ENCODE measurements at regions not wholly inside any gene's neighbourhood (a gene's known extent, or its start where the extent isn't known, plus 50 kb on each side); places are given as distances from the start of the nearest gene placed in this dataset.
"Not testable (repeated sequence)": the region's sequence is repeated elsewhere in the genome, so short reads cannot be mapped to it uniquely, and the experiment has no call there.

DNA sequence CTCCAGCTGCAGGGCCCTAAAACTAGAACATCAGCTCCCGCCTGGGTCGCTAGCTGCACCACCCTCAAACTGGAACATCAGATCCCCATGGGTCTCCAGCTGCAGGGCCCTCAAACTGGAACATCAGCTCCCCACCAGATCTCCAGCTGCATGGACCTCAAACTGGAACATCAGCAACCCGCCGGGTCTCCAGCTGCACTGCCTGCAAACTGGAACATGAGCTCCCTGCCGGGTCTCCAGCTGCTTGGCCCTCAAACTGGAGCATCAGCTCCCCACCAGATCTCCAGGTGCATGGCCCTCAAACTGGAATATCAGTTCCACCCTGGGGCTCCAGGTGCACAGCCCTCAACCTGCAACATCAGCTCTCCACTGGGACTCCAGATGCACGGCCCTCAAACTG is 82.7 kb downstream of the TFRC start:
- not testable (repeated sequence) for H3K36me3 ChIP-seq; H3K27ac ChIP-seq; DNase-seq; H3K4me1 ChIP-seq; H3K9me3 ChIP-seq (replicated peaks); H3K27me3 ChIP-seq; H3K4me3 ChIP-seq

DNA sequence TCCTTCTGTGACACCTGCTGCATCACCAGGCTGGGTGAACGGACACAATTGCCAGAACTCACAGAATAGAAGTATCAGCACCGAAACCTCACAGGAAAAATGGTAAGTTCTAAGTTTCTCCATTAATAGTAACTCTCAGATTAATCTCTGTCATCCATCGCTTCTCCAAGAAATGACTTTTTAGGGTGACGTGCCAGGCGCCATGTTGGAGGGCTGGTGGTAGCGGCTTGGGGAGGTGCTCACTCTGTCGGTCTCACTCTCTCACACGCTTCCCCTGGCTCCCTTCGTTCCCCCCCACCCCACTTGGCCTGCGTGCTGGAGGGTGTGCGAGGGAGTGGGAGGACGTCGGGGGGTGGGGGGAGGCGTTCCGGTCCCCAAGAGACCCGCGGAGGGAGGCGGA is 85.6 kb downstream of the TFRC start:
- not testable (repeated sequence) for H3K36me3 ChIP-seq; H3K4me1 ChIP-seq; H3K27me3 ChIP-seq; H3K4me3 ChIP-seq; DNase-seq; H3K9me3 ChIP-seq (replicated peaks); H3K27ac ChIP-seq

- not testable (repeated sequence) for H3K36me3 ChIP-seq; H3K9me3 ChIP-seq (replicated peaks); H3K27me3 ChIP-seq; H3K4me1 ChIP-seq; H3K27ac ChIP-seq; H3K4me3 ChIP-seq
- DNase-seq: peak; percentile 44 to 45
Observed at GRCh38 chr3:195994343-195994742, 86.0 kb upstream of the TNK2 start.

DNA sequence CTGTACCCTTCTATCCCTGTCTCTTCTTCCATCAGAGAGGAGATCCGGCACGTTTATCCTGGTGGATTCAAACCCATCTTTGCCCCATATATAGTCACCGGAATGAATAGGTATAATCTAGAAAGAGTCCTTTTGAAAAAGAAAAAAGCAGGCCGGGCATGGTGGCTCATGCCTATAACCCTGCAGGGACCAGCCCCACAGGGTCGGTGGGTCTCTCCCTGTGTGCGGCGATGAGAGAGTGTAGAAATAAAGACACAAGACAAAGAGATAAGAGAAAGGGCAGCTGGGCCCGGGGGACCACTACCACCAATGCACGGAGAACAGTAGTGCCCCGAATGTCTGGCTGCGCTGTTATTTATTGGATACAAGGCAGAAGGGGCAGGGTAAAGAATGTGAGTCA is 85.3 kb upstream of the TNK2 start:
- H3K27ac ChIP-seq; DNase-seq; H3K27me3 ChIP-seq; H3K4me1 ChIP-seq; H3K4me3 ChIP-seq; H3K9me3 ChIP-seq (replicated peaks); H3K36me3 ChIP-seq: not testable (repeated sequence)

DNA sequence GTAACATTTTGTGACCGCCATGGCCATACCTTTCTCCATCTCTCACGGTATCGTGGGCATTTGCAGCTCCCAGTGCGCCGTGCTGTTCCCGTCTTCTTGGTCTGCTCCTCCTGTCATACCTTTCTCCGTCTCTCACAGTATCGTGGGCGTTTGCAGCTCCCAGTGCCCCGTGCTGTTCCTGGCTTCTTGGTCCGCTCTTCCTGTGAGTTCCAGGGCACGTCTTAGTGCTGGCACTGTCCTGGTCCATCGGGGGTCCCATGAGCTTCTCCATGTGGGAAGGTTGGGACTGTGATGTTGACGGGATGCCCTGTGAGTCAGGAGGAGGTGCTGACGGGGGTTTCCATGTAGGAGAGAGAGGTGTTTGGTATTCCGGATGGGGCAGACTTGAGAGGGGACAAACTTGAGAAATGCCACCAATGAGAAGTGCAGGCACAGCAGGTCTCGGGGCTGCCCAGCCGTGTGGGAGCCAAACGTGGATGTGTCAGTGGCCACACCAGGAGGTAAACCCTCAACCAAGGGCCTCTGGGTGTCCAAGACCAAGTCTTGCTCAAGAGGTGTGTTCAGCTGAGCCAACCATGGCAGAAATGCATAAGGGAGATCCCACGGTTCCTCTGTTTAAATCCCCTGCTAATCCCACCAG is 84.7 kb upstream of the TNK2 start:
- not testable (repeated sequence) for H3K27me3 ChIP-seq; H3K4me1 ChIP-seq; H3K27ac ChIP-seq; DNase-seq; H3K9me3 ChIP-seq (replicated peaks); H3K4me3 ChIP-seq; H3K36me3 ChIP-seq

DNA sequence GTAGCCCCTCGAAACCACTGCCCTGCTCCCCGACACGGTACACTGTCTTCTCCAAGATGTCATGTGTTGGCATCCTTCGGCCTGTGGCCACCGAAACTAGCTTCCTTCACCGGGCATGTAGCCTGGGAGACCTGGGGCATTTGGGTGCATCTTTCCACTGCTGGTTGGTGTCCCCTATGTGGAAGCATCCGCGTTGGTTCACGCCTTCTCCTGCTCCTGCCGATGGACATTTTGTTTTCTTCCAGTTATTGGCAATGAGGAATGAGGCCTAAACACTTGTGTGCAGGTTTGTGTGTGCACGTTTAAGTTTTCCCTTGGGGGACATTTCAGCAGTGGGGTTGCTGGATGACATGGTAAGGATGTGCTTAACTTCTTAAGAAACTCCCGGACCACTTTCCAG is 83.6 kb upstream of the TNK2 start:
- not testable (repeated sequence) for H3K27me3 ChIP-seq, DNase-seq, H3K4me1 ChIP-seq

GRCh38 chr3:195991243-195991642 is 82.9 kb upstream of the TNK2 start:
- not testable (repeated sequence) for H3K27ac ChIP-seq; H3K9me3 ChIP-seq (replicated peaks); H3K4me1 ChIP-seq; H3K4me3 ChIP-seq; H3K36me3 ChIP-seq; H3K27me3 ChIP-seq; DNase-seq

More for the DNA sequence above, 83.6 kb upstream of the TNK2 start:
- H3K27ac ChIP-seq; H3K9me3 ChIP-seq (replicated peaks); H3K4me3 ChIP-seq; H3K36me3 ChIP-seq: not testable (repeated sequence)

- not testable (repeated sequence) for H3K27me3 ChIP-seq; DNase-seq; H3K36me3 ChIP-seq; H3K4me1 ChIP-seq; H3K9me3 ChIP-seq (replicated peaks)
- Histone ChIP-seq H3K4me3 (peak overlapping the region; percentile 77), H3K27ac (peak overlapping the region; percentile 24; the same call in 1 of the 2 replicates)
Observed at GRCh38 chr3:195990841-195991174, 82.5 kb upstream of the TNK2 start.

DNA sequence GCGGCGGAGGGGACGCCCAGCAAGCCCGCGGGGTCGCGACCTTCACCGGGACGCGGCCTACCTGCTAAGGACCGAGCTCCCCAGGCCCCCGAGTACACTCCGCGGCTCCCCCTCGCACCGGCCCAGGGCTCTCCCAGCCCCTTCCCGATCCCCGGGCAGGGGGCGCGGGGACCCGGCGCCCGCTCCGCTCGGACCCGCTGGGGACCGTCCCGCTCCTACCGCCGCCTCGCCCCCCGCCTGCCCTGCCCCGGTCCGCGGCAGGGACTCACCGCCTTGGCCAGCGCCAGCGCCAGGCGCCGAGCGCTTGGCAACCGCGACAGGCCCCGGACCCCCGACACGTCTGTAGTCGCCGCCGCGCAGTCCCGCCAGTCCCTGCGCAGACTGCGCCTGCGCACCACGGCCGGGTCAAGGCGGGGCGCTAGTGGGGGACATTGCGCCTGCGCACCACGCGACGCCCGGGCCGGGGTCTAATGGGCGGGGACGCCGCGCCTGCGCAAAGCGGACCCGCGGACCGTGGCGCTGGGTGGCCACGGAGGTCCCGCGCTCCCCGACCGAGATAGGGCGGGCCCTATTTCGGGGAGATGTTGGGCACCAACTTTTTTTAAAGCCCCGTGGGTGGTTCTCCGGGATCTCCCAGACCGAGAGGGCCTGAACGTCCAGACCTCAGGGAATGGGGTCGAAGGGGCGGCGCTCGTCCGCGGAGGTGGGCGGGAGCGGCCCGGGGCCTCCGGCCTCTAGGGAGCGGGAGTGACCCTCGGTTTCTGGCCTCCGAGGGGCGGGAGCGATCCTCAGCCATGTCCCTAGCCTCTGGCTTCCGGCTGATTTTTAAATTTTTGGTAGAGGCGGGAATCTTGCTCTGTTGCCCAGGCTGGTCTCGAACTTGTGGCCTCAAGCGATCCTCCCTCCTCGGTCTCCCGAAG is 81.8 kb upstream of the TNK2 start:
- Histone ChIP-seq H3K27ac (peak overlapping the region; percentile 24; the same call in 1 of the 2 replicates), H3K4me3 (peak overlapping the region; percentile 77)
- H3K9me3 ChIP-seq (replicated peaks); H3K36me3 ChIP-seq; H3K4me1 ChIP-seq; H3K27me3 ChIP-seq: not testable (repeated sequence)
- peak; percentile 90 for DNase-seq

DNA sequence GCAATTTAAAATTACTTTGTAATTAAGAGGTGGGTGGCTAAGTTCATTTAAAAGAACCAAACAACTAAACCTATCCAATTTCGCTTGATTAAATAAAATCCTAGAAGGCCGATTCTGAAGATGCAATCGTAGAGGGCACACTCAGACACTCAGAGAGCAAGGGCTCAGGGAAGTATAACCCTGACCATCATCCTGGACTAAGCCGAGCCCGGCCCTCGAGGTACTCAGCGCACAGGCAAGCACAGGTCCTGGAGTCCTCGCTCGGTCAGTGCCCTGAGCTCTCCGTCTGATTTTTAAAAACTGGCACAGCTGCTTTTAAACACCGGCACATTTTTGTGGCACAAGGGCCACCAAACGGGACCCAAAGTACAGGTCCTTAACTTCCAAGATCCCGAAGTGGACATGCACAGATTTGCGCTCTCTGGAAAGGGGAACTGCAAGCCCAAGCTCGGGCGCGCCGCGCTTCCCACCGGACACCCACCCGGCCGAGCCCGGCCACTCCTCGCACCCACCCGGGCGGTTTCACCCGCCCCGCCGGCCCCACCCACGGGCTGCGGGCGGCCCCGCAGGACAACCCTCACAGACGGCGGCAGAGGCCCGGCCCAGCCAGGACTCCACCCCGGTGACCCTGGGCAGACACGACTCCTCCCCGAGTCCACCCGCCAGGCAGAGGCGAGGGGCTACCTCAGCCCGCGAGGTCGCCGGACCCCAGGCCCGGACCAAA is 81.0 kb upstream of the TNK2 start:
- H3K36me3 ChIP-seq; H3K9me3 ChIP-seq (replicated peaks); H3K27ac ChIP-seq; H3K27me3 ChIP-seq; H3K4me1 ChIP-seq: not testable (repeated sequence)
- peak; percentile 22 to 34 for DNase-seq
- H3K4me3 ChIP-seq: peak overlapping the region; percentile 77

GRCh38 chr3:195988764-195989163 is 80.4 kb upstream of the TNK2 start:
- H3K27ac ChIP-seq; H3K4me3 ChIP-seq; H3K4me1 ChIP-seq; H3K9me3 ChIP-seq (replicated peaks); H3K36me3 ChIP-seq; H3K27me3 ChIP-seq; DNase-seq: not testable (repeated sequence)

- not testable (repeated sequence) for DNase-seq; H3K36me3 ChIP-seq; H3K4me3 ChIP-seq; H3K4me1 ChIP-seq; H3K27ac ChIP-seq; H3K27me3 ChIP-seq; H3K9me3 ChIP-seq (replicated peaks)
Observed at GRCh38 chr3:195987001-195987400, 78.7 kb upstream of the TNK2 start.

DNA sequence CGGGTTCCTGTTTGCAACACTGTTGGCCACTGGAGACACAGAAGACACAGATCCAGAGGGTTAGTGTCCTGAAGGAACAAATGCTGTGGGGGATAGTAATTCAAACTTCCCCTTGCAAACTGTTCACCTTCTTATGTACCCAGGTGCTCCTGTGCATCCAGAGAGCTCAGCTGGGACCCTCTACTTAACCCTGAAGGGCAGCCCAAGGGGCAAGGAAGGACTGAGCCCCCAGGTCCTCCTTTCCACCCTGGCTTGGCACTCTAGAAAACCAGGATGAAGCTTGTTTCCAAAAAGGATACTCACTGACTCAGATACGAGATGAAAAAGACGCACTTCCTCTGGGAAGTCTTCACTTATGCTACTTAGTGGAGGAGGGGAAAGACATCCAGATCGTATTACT is 78.2 kb upstream of the TNK2 start:
- not testable (repeated sequence) for DNase-seq, H3K27ac ChIP-seq

DNA sequence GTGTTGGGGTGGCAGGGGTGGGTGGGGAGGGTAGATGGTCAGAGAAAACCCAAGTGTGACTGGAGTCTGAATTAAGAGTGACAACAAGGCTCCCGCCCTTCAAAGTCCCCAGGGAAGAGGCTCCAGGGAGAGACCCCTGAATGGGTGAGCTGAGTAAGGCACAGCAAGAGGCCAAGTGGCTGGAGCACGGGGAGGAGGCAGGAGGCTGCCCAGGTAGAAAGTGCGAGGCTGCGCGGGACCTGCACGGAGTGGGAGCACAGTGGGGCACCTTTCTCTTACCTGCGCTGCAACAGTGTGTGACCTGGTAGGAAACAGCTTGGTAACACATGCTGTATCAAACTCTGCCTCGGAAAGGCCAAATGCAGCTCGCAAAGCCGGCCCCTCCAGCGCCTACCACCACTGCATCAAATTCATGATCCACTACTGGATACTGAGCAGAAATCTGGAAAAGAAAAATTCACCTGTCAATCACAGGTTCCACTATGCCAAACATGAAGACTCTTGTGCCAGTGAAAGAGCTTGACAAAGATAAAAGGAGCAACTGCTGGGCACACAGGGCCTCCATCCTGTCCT is 77.1 kb upstream of the TNK2 start:
- H3K4me1 ChIP-seq; H3K36me3 ChIP-seq; H3K9me3 ChIP-seq (replicated peaks); H3K27ac ChIP-seq; DNase-seq; H3K4me3 ChIP-seq; H3K27me3 ChIP-seq: not testable (repeated sequence)

More for the DNA sequence above, 78.2 kb upstream of the TNK2 start:
- not testable (repeated sequence) for H3K27me3 ChIP-seq; H3K9me3 ChIP-seq (replicated peaks); H3K4me1 ChIP-seq; H3K36me3 ChIP-seq; H3K4me3 ChIP-seq

- H3K9me3 ChIP-seq (replicated peaks); H3K27ac ChIP-seq; H3K27me3 ChIP-seq; H3K4me3 ChIP-seq; DNase-seq; H3K36me3 ChIP-seq; H3K4me1 ChIP-seq: not testable (repeated sequence)
Observed at GRCh38 chr3:195984392-195985030, 76.2 kb upstream of the TNK2 start.
